ENCODE measurements at regions not wholly inside any gene's neighbourhood (a gene's known extent, or its start where the extent isn't known, plus 50 kb on each side); places are given as distances from the start of the nearest gene placed in this dataset.

DNA sequence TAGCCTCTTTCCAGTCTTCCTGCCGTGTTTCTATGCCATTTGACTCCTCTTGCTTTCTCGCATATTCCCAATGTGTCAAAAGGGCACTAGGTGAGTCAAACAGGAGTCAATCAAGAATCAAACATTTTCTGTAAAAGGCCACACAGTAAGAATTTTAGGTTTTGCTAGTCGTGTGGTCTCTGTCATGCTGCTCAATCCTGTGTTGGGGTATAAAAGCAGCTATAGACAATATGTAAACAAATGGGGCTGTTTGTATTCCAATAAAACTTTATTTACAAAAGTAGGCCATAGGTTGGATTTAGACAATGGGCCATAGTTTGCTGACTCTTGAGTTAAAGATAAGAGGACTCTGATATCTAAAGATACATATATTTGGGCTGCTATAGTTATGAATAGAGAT lies 235.4 kb upstream of the BTBD3 start:
- no peak for DNase-seq (ENCODE audit: low spot score)

More for the DNA sequence above, 235.4 kb upstream of the BTBD3 start:
- ATAC-seq = no peak
- Histone ChIP-seq H3K27me3 (ENCODE audit: insufficient read depth) (peaks cover 19% of the 10 kb centered on the region), H3K9me2 (ENCODE audit: insufficient read depth) (no peaks in the 10 kb centered on the region), H3K4me3 (no peak overlapping the region), H4K20me1 (replicated peaks; ENCODE audit: insufficient read depth) (no peaks in the 10 kb centered on the region), H3K4me1 (ENCODE audit: insufficient read depth) (peaks cover 18% of the 10 kb centered on the region), H3K4me2 (no peak overlapping the region), H2AFZ (no peak overlapping the region), H3K79me2 (replicated peaks; ENCODE audit: insufficient read depth) (no peaks in the 10 kb centered on the region), H3K27ac (ENCODE audit: low read depth) (no peak overlapping the region), H3F3A (replicated peaks; ENCODE audit: low read depth) (no peaks in the 10 kb centered on the region), H3K36me3 (ENCODE audit: insufficient read depth) (no peaks in the 10 kb centered on the region)
- Mint-ChIP-seq H3K9me3 (no peaks in the 10 kb centered on the region), H3K27me3 (ENCODE audit: insufficient read depth, low read depth, poor library complexity) (peaks cover 8% of the 10 kb centered on the region), H3K4me3 (no peak overlapping the region), H3K4me1 (peaks cover 36% of the 10 kb centered on the region), H3K27ac (no peak overlapping the region), H3K36me3 (ENCODE audit: low read depth) (no peaks in the 10 kb centered on the region)
- TF ChIP-seq ZNF114 (CRISPR knock-in tag; IDR thresholded peaks at IDR 0.05) = no peak
- TF ChIP-seq CREB1 (CRISPR knock-in tag; IDR thresholded peaks at IDR 0.05; ENCODE audit: low read depth) = no peak
- TF ChIP-seq, protein P1, sequence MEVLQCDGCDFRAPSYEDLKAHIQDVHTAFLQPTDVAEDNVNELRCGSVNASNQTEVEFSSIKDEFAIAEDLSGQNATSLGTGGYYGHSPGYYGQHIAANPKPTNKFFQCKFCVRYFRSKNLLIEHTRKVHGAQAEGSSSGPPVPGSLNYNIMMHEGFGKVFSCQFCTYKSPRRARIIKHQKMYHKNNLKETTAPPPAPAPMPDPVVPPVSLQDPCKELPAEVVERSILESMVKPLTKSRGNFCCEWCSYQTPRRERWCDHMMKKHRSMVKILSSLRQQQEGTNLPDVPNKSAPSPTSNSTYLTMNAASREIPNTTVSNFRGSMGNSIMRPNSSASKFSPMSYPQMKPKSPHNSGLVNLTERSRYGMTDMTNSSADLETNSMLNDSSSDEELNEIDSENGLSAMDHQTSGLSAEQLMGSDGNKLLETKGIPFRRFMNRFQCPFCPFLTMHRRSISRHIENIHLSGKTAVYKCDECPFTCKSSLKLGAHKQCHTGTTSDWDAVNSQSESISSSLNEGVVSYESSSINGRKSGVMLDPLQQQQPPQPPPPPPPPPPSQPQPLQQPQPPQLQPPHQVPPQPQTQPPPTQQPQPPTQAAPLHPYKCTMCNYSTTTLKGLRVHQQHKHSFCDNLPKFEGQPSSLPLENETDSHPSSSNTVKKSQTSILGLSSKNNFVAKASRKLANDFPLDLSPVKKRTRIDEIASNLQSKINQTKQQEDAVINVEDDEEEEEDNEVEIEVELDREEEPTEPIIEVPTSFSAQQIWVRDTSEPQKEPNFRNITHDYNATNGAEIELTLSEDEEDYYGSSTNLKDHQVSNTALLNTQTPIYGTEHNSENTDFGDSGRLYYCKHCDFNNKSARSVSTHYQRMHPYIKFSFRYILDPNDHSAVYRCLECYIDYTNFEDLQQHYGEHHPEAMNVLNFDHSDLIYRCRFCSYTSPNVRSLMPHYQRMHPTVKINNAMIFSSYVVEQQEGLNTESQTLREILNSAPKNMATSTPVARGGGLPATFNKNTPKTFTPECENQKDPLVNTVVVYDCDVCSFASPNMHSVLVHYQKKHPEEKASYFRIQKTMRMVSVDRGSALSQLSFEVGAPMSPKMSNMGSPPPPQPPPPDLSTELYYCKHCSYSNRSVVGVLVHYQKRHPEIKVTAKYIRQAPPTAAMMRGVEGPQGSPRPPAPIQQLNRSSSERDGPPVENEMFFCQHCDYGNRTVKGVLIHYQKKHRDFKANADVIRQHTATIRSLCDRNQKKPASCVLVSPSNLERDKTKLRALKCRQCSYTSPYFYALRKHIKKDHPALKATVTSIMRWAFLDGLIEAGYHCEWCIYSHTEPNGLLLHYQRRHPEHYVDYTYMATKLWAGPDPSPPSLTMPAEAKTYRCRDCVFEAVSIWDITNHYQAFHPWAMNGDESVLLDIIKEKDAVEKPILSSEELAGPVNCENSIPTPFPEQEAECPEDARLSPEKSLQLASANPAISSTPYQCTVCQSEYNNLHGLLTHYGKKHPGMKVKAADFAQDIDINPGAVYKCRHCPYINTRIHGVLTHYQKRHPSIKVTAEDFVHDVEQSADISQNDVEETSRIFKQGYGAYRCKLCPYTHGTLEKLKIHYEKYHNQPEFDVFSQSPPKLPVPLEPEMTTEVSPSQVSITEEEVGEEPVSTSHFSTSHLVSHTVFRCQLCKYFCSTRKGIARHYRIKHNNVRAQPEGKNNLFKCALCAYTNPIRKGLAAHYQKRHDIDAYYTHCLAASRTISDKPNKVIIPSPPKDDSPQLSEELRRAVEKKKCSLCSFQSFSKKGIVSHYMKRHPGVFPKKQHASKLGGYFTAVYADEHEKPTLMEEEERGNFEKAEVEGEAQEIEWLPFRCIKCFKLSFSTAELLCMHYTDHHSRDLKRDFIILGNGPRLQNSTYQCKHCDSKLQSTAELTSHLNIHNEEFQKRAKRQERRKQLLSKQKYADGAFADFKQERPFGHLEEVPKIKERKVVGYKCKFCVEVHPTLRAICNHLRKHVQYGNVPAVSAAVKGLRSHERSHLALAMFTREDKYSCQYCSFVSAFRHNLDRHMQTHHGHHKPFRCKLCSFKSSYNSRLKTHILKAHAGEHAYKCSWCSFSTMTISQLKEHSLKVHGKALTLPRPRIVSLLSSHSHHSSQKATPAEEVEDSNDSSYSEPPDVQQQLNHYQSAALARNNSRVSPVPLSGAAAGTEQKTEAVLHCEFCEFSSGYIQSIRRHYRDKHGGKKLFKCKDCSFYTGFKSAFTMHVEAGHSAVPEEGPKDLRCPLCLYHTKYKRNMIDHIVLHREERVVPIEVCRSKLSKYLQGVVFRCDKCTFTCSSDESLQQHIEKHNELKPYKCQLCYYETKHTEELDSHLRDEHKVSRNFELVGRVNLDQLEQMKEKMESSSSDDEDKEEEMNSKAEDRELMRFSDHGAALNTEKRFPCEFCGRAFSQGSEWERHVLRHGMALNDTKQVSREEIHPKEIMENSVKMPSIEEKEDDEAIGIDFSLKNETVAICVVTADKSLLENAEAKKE (CRISPR knock-in tag; IDR thresholded peaks at IDR 0.05) = no peak
- TF ChIP-seq STAT1 (IDR thresholded peaks at IDR 0.05; ENCODE audit: unreplicated experiment) = no peak
- TF ChIP-seq NANOG (IDR thresholded peaks at IDR 0.05; ENCODE audit: borderline replicate concordance) = no peak
- no peak for TF ChIP-seq ZNF331 (CRISPR knock-in tag; IDR thresholded peaks at IDR 0.05; ENCODE audit: low read depth)
- TF ChIP-seq JUNB (IDR thresholded peaks at IDR 0.05; ENCODE audit: unreplicated experiment) = no peak
- TF ChIP-seq, protein P2, sequence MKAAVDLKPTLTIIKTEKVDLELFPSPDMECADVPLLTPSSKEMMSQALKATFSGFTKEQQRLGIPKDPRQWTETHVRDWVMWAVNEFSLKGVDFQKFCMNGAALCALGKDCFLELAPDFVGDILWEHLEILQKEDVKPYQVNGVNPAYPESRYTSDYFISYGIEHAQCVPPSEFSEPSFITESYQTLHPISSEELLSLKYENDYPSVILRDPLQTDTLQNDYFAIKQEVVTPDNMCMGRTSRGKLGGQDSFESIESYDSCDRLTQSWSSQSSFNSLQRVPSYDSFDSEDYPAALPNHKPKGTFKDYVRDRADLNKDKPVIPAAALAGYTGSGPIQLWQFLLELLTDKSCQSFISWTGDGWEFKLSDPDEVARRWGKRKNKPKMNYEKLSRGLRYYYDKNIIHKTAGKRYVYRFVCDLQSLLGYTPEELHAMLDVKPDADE (IDR thresholded peaks at IDR 0.05) = no peak
- TF ChIP-seq, protein P3, sequence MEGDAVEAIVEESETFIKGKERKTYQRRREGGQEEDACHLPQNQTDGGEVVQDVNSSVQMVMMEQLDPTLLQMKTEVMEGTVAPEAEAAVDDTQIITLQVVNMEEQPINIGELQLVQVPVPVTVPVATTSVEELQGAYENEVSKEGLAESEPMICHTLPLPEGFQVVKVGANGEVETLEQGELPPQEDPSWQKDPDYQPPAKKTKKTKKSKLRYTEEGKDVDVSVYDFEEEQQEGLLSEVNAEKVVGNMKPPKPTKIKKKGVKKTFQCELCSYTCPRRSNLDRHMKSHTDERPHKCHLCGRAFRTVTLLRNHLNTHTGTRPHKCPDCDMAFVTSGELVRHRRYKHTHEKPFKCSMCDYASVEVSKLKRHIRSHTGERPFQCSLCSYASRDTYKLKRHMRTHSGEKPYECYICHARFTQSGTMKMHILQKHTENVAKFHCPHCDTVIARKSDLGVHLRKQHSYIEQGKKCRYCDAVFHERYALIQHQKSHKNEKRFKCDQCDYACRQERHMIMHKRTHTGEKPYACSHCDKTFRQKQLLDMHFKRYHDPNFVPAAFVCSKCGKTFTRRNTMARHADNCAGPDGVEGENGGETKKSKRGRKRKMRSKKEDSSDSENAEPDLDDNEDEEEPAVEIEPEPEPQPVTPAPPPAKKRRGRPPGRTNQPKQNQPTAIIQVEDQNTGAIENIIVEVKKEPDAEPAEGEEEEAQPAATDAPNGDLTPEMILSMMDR (conservative IDR thresholded peaks at IDR 0.05; ENCODE audit: low read depth in 2 of 2) = no peak
- no peak for TF ChIP-seq EZH2 (IDR thresholded peaks at IDR 0.05; ENCODE audit: low read depth, unreplicated experiment)
- no peak for TF ChIP-seq POLR2AphosphoS5 (IDR thresholded peaks at IDR 0.05; ENCODE audit: low read depth)
- TF ChIP-seq EZH2phosphoT487 (IDR thresholded peaks at IDR 0.05; ENCODE audit: unreplicated experiment) = no peak
- TF ChIP-seq, protein P4, sequence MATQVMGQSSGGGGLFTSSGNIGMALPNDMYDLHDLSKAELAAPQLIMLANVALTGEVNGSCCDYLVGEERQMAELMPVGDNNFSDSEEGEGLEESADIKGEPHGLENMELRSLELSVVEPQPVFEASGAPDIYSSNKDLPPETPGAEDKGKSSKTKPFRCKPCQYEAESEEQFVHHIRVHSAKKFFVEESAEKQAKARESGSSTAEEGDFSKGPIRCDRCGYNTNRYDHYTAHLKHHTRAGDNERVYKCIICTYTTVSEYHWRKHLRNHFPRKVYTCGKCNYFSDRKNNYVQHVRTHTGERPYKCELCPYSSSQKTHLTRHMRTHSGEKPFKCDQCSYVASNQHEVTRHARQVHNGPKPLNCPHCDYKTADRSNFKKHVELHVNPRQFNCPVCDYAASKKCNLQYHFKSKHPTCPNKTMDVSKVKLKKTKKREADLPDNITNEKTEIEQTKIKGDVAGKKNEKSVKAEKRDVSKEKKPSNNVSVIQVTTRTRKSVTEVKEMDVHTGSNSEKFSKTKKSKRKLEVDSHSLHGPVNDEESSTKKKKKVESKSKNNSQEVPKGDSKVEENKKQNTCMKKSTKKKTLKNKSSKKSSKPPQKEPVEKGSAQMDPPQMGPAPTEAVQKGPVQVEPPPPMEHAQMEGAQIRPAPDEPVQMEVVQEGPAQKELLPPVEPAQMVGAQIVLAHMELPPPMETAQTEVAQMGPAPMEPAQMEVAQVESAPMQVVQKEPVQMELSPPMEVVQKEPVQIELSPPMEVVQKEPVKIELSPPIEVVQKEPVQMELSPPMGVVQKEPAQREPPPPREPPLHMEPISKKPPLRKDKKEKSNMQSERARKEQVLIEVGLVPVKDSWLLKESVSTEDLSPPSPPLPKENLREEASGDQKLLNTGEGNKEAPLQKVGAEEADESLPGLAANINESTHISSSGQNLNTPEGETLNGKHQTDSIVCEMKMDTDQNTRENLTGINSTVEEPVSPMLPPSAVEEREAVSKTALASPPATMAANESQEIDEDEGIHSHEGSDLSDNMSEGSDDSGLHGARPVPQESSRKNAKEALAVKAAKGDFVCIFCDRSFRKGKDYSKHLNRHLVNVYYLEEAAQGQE (IDR thresholded peaks at IDR 0.05; ENCODE audit: unreplicated experiment) = no peak

Measured in GM23338 (cell line).